ACC112 (cell line): ENCODE measurements at regions not wholly inside any gene's neighbourhood (a gene's known extent, or its start where the extent isn't known, plus 50 kb on each side); places are given as distances from the start of the nearest gene placed in this dataset.

Experiments used
- H2AFZ ChIP-seq: fragments of 200-600 bp; sonication (generic); one replicate; pipeline ENCODE4 v1.6.0; 2017; ENCODE audit warnings: antibody characterized with exemption, low read length; ENCODE audit not compliant: unreplicated experiment
- H3K27ac ChIP-seq: fragments of 200-600 bp; sonication (generic); 2 replicates; pipeline ENCODE4 v1.5.1; 2014; ENCODE audit warnings: low read depth, mild to moderate bottlenecking, antibody characterized with exemption, low read length, moderate library complexity
- H3K27me3 ChIP-seq: fragments of 200-600 bp; sonication (generic); 2 replicates; pipeline ENCODE4 v1.6.1; 2014; ENCODE audit warnings: mild to moderate bottlenecking, antibody characterized with exemption, low read length, moderate library complexity, mixed read lengths; ENCODE audit not compliant: insufficient read depth
- H3K36me3 ChIP-seq: fragments of 200-600 bp; sonication (generic); 2 replicates; pipeline ENCODE4 v1.6.1; 2016; ENCODE audit warnings: mild to moderate bottlenecking, antibody characterized with exemption, low read length, moderate library complexity, mixed read lengths; ENCODE audit not compliant: insufficient read depth
- H3K4me1 ChIP-seq: fragments of 200-600 bp; sonication (generic); one replicate; pipeline ENCODE4 v1.6.1; 2016; ENCODE audit warnings: low read length, mixed read lengths; ENCODE audit not compliant: insufficient read depth, unreplicated experiment, control insufficient read depth
- H3K4me3 ChIP-seq: fragments of 200-600 bp; sonication (generic); 2 replicates; pipeline ENCODE4 v1.5.1; 2014; ENCODE audit warnings: mild to moderate bottlenecking, low read depth, low read length
- H3K79me2 ChIP-seq: fragments of 200-600 bp; sonication (generic); one replicate; pipeline ENCODE4 v1.6.0; 2016; ENCODE audit warnings: low read length; ENCODE audit not compliant: control insufficient read depth, unreplicated experiment, insufficient read depth

DNA sequence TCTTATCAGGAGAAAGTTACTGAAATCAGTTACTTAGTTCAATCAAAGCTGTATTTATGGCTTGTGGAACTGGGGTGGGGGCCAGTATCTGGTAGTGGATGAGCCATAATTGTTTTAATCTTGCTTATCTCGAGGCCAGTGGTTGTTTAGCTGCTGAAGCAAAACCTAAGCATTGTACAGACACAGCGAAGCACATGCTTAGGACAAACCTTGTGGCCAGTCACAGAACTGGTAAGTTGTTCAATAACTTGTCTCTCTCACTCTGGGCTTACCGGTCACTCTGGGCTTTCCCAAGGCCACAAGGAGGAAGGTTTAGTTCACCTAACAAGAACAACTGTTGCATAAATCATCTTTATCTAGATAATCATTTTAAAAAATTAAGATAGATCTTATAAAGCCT lies 296.6 kb upstream of the NETO1 start:
- Histone ChIP-seq H3K79me2 (no peaks in the 10 kb centered on the region), H2AFZ (no peak overlapping the region), H3K27me3 (no peaks in the 10 kb centered on the region), H3K4me1 (peaks cover 11% of the 10 kb centered on the region), H3K4me3 (no peak overlapping the region), H3K27ac (no peak overlapping the region), H3K36me3 (no peaks in the 10 kb centered on the region)

- H3K27me3 ChIP-seq, result no peaks in the 10 kb centered on the region
- H3K4me3 ChIP-seq, result no peak overlapping the region
- no peaks in the 10 kb centered on the region for H3K79me2 ChIP-seq
- peaks cover 8% of the 10 kb centered on the region for H3K4me1 ChIP-seq
- H2AFZ ChIP-seq, result peak overlapping the region; percentile 72
- no peak overlapping the region for H3K27ac ChIP-seq
- H3K36me3 ChIP-seq, result no peaks in the 10 kb centered on the region
These were observed 295.4 kb upstream of the NETO1 start for GRCh38 chr18:73163236-73163635.

- no peaks in the 10 kb centered on the region for H3K27me3 ChIP-seq
- no peaks in the 10 kb centered on the region for H3K79me2 ChIP-seq
- no peak overlapping the region for H3K4me3 ChIP-seq
- H3K27ac ChIP-seq, result no peak overlapping the region
- H2AFZ ChIP-seq, result no peak overlapping the region
- peaks cover 3% of the 10 kb centered on the region for H3K4me1 ChIP-seq
- no peaks in the 10 kb centered on the region for H3K36me3 ChIP-seq
These were observed 288.3 kb upstream of the NETO1 start for GRCh38 chr18:73156117-73156516.

- Histone ChIP-seq H3K36me3 (no peaks in the 10 kb centered on the region), H2AFZ (no peak overlapping the region), H3K4me1 (peaks cover 3% of the 10 kb centered on the region), H3K27me3 (no peaks in the 10 kb centered on the region), H3K27ac (no peak overlapping the region), H3K4me3 (no peak overlapping the region), H3K79me2 (no peaks in the 10 kb centered on the region)
These were observed 285.5 kb upstream of the NETO1 start for GRCh38 chr18:73153271-73153670.

GRCh38 chr18:73151086-73151485 lies 283.3 kb upstream of the NETO1 start:
- Histone ChIP-seq H3K79me2 (no peaks in the 10 kb centered on the region), H3K27ac (no peak overlapping the region), H3K36me3 (no peaks in the 10 kb centered on the region), H2AFZ (no peak overlapping the region), H3K27me3 (no peaks in the 10 kb centered on the region), H3K4me3 (no peak overlapping the region), H3K4me1 (peaks cover 3% of the 10 kb centered on the region)

GRCh38 chr18:73150199-73150598 lies 282.4 kb upstream of the NETO1 start:
- no peaks in the 10 kb centered on the region for H3K36me3 ChIP-seq
- no peak overlapping the region for H3K4me3 ChIP-seq
- peaks cover 3% of the 10 kb centered on the region for H3K4me1 ChIP-seq
- no peak overlapping the region for H3K27ac ChIP-seq
- no peaks in the 10 kb centered on the region for H3K27me3 ChIP-seq
- H2AFZ ChIP-seq, result no peak overlapping the region
- H3K79me2 ChIP-seq, result no peaks in the 10 kb centered on the region

- Histone ChIP-seq H3K36me3 (no peaks in the 10 kb centered on the region), H3K27ac (no peak overlapping the region), H3K4me3 (no peak overlapping the region), H3K79me2 (no peaks in the 10 kb centered on the region), H3K4me1 (no peaks in the 10 kb centered on the region), H3K27me3 (no peaks in the 10 kb centered on the region), H2AFZ (no peak overlapping the region)
These were observed 279.8 kb upstream of the NETO1 start for GRCh38 chr18:73147590-73147989.

DNA sequence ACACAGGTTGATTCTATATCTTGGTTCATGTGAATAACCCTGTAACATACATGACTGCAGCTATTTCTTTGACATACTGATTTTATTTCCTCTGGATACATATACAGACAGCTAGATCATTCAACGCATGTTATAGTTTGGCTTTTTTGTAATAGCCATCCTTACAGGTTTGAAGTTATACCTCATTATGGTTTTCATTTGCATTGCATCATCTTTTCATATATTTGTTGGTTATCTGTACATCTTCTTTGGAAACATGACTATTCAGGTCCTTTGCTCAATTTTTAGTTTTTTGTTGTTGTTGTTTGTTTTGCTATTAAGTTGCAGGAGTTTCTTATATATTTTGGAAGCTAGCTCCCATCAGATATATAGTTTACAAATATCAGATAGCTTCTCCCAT lies 276.2 kb upstream of the NETO1 start:
- H3K27ac ChIP-seq, result no peak overlapping the region
- H3K4me1 ChIP-seq, result no peaks in the 10 kb centered on the region
- no peak overlapping the region for H2AFZ ChIP-seq
- no peaks in the 10 kb centered on the region for H3K79me2 ChIP-seq
- H3K27me3 ChIP-seq, result no peaks in the 10 kb centered on the region
- no peaks in the 10 kb centered on the region for H3K36me3 ChIP-seq
- H3K4me3 ChIP-seq, result no peak overlapping the region

GRCh38 chr18:73136134-73136533 lies 268.3 kb upstream of the NETO1 start:
- no peak overlapping the region for H2AFZ ChIP-seq
- H3K27ac ChIP-seq, result no peak overlapping the region
- no peaks in the 10 kb centered on the region for H3K36me3 ChIP-seq
- H3K4me1 ChIP-seq, result no peaks in the 10 kb centered on the region
- no peaks in the 10 kb centered on the region for H3K27me3 ChIP-seq
- H3K79me2 ChIP-seq, result no peaks in the 10 kb centered on the region
- no peak overlapping the region for H3K4me3 ChIP-seq

GRCh38 chr18:73124175-73124574 lies 256.4 kb upstream of the NETO1 start:
- Histone ChIP-seq H3K4me3 (no peak overlapping the region), H3K36me3 (no peaks in the 10 kb centered on the region), H3K27ac (no peak overlapping the region), H2AFZ (no peak overlapping the region), H3K4me1 (no peaks in the 10 kb centered on the region), H3K27me3 (no peaks in the 10 kb centered on the region), H3K79me2 (no peaks in the 10 kb centered on the region)

- Histone ChIP-seq H3K79me2 (no peaks in the 10 kb centered on the region), H3K27ac (no peak overlapping the region), H3K36me3 (no peaks in the 10 kb centered on the region), H3K4me1 (peaks cover 14% of the 10 kb centered on the region), H3K4me3 (no peak overlapping the region), H3K27me3 (no peaks in the 10 kb centered on the region), H2AFZ (no peak overlapping the region)
These were observed 253.4 kb upstream of the NETO1 start for GRCh38 chr18:73121207-73121606.
